ENCODE measurements at regions not wholly inside any gene's neighbourhood (a gene's known extent, or its start where the extent isn't known, plus 50 kb on each side); places are given as distances from the start of the nearest gene placed in this dataset.

DNA sequence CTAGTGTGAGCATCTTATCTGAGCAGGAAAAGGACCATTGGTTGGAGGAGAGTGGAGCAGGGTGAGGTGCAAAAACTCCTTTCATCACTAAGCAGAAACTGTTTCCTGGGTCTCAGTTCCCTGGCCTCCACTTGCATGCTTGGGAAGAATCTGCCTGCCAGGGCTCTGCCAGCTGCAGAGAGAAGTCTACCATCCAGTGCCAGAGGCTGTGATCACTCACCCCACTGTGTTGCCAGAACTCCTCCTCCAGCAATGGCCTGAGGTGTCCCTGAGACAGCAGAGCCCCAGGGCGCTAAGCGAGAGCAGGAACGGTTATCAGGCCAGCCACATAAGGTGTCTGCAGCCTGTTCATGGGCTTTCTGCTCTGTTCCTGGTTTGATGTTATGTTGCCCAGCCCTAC lies 991.4 kb downstream of the CCSER2 start:
- TF ChIP-seq GATA3 (IDR thresholded peaks at IDR 0.05; ENCODE audit: low read depth, low read length) (no peak), GATA2 (IDR thresholded peaks at IDR 0.05; ENCODE audit: low read depth, low read length) (no peak)
